ENCODE measurements at regions not wholly inside any gene's neighbourhood (a gene's known extent, or its start where the extent isn't known, plus 50 kb on each side); places are given as distances from the start of the nearest gene placed in this dataset.

GRCh38 chr13:100773923-100774663, 99.5 kb upstream of the TMTC4 start:
- in situ Hi-C loops (cut with HindIII; ENCODE audit: extremely low pct_ligation_motif_present, low pct_unique_long_range_greater_than_20kb) = no loop called here
- no peak overlapping the region for H2AFZ ChIP-seq (ENCODE audit: low read length)

More at GRCh38 chr13:100773923-100774663, 99.5 kb upstream of the TMTC4 start:
- Histone ChIP-seq H3K27me3 (ENCODE audit: control insufficient read depth in 1 of 2, insufficient read depth in 2 of 2, low read length in 2 of 2) (no peaks in the 10 kb centered on the region; a peak in 1 of 5 replicates), H3K36me3 (replicated peaks in 1 of 2; ENCODE audit: control insufficient read depth in 1 of 2, insufficient read depth in 2 of 2, low read length in 2 of 2) (no peaks in the 10 kb centered on the region), H3K4me1 (ENCODE audit: insufficient read depth, low read length) (no peaks in the 10 kb centered on the region), H3K9ac (ENCODE audit: insufficient read depth, low read depth, low read length) (no peak overlapping the region), H3K4me3 (replicated peaks in 1 of 3; ENCODE audit: insufficient read depth in 1 of 3, low read depth in 2 of 3, low read length in 3 of 3) (no peak overlapping the region), H3K79me2 (ENCODE audit: insufficient read depth, low read length) (no peaks in the 10 kb centered on the region), H3K9me3 (ENCODE audit: low read length) (no peaks in the 10 kb centered on the region), H3K27ac (ENCODE audit: extremely low read length, insufficient read depth, low read length) (no peak overlapping the region), H3K4me2 (ENCODE audit: low read depth, low read length) (no peak overlapping the region), H4K20me1 (ENCODE audit: insufficient read depth, low read length) (no peaks in the 10 kb centered on the region)
- no peak for ATAC-seq
- FAIRE-seq = no peak
- no peak for DNase-seq (ENCODE audit: low spot score)
- POLR2A ChIA-PET = no interaction called here
- WGBS (ENCODE audit: low lambda C conversion rate) = 68% methylated on average over 13 of the region's 13 CpGs
- intact Hi-C loops (cut with micrococcal nuclease; ENCODE audit: unreplicated experiment) = no loop called here
- BruUV-seq (replicated peaks) = no TSS peak
- TF ChIP-seq CEBPB (IDR thresholded peaks at IDR 0.05; ENCODE audit: borderline replicate concordance, low read depth, low read length) (no peak), HOXA5 (CRISPR knock-in tag; IDR thresholded peaks at IDR 0.05) (no peak), FOXJ3 (CRISPR knock-in tag; IDR thresholded peaks at IDR 0.05; ENCODE audit: borderline replicate concordance) (no peak), ZNF160 (CRISPR knock-in tag; IDR thresholded peaks at IDR 0.05) (no peak), MTA1 (CRISPR knock-in tag; IDR thresholded peaks at IDR 0.05; ENCODE audit: borderline replicate concordance) (no peak), ZSCAN31 (CRISPR knock-in tag; IDR thresholded peaks at IDR 0.05; ENCODE audit: low read depth) (no peak), ZNF619 (CRISPR knock-in tag; IDR thresholded peaks at IDR 0.05) (no peak), SNRNP70 (IDR thresholded peaks at IDR 0.05; ENCODE audit: low read depth, low read length) (no peak), FOSL1 (CRISPR knock-in tag; IDR thresholded peaks at IDR 0.05; ENCODE audit: borderline replicate concordance) (no peak), TBP (CRISPR knock-in tag; IDR thresholded peaks at IDR 0.05) (no peak), ZNF678 (CRISPR knock-in tag; IDR thresholded peaks at IDR 0.05) (no peak), ZNF883 (CRISPR knock-in tag; IDR thresholded peaks at IDR 0.05; ENCODE audit: not compliant biosample characterization) (no peak), ZBTB46 (CRISPR knock-in tag; IDR thresholded peaks at IDR 0.05; ENCODE audit: borderline replicate concordance) (no peak), SMC3 (IDR thresholded peaks at IDR 0.05; ENCODE audit: low read length) (no peak)
- TF ChIP-seq, protein P1, sequence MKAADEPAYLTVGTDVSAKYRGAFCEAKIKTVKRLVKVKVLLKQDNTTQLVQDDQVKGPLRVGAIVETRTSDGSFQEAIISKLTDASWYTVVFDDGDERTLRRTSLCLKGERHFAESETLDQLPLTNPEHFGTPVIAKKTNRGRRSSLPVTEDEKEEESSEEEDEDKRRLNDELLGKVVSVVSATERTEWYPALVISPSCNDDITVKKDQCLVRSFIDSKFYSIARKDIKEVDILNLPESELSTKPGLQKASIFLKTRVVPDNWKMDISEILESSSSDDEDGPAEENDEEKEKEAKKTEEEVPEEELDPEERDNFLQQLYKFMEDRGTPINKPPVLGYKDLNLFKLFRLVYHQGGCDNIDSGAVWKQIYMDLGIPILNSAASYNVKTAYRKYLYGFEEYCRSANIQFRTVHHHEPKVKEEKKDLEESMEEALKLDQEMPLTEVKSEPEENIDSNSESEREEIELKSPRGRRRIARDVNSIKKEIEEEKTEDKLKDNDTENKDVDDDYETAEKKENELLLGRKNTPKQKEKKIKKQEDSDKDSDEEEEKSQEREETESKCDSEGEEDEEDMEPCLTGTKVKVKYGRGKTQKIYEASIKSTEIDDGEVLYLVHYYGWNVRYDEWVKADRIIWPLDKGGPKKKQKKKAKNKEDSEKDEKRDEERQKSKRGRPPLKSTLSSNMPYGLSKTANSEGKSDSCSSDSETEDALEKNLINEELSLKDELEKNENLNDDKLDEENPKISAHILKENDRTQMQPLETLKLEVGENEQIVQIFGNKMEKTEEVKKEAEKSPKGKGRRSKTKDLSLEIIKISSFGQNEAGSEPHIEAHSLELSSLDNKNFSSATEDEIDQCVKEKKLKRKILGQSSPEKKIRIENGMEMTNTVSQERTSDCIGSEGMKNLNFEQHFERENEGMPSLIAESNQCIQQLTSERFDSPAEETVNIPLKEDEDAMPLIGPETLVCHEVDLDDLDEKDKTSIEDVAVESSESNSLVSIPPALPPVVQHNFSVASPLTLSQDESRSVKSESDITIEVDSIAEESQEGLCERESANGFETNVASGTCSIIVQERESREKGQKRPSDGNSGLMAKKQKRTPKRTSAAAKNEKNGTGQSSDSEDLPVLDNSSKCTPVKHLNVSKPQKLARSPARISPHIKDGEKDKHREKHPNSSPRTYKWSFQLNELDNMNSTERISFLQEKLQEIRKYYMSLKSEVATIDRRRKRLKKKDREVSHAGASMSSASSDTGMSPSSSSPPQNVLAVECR (CRISPR knock-in tag; IDR thresholded peaks at IDR 0.05; ENCODE audit: borderline replicate concordance) = no peak
- CTCF ChIA-PET (ENCODE audit: low intra/inter-chr PET ratio, low total read pairs) = no interaction called here
